Adrenal gland (tissue), 9 donors: ENCODE measurements at regions not wholly inside any gene's neighbourhood (a gene's known extent, or its start where the extent isn't known, plus 50 kb on each side); places are given as distances from the start of the nearest gene placed in this dataset.

ENCODE experiments used
- DNase-seq, 7 donors: peaks; one replicate each; pipeline ENCODE4 v3.0.0-alpha.2; 2019 to 2020
- H3K27ac ChIP-seq, 5 donors: fragments of 200-600 bp; sonication (generic) in 4 of 5; 1 replicate in 3 of 5; 2 replicates in 2 of 5; pipeline versions ENCODE4 v1.5.1 to v1.8.0; 2016 to 2020; ENCODE audit warnings: mild to moderate bottlenecking in 1 of 5
- H3K27me3 ChIP-seq: fragments of 200-600 bp; 2 replicates; pipeline ENCODE4 v1.8.0; 2021
- H3K36me3 ChIP-seq, 2 donors: fragments of 200-600 bp; replicated peaks in 1 of 2; 1 replicate in 1 of 2; 2 replicates in 1 of 2; pipeline versions ENCODE4 v1.5.1 to v1.8.0; 2018 to 2022
- H3K4me1 ChIP-seq, 2 donors: fragments of 200-600 bp; replicated peaks in 1 of 2; 1 replicate in 1 of 2; 2 replicates in 1 of 2; pipeline versions ENCODE4 v1.5.1 to v1.8.0; 2018 to 2021
- H3K4me3 ChIP-seq, 4 donors: fragments of 200-600 bp; sonication (generic) in 3 of 4; one replicate each; pipeline ENCODE4 v1.5.1; 2016 to 2018
- H3K9me3 ChIP-seq, 3 donors: fragments of 200-600 bp; sonication (generic) in 1 of 3; replicated peaks in 1 of 3; 1 replicate in 2 of 3; 2 replicates in 1 of 3; pipeline versions ENCODE4 v1.5.1 to v1.8.0; 2016 to 2021
- CTCF ChIP-seq, 6 experiments: fragments of 450-650 bp in 4 of 6; fragments of 200-600 bp in 2 of 6; sonication (generic) in 1 of 6; IDR thresholded peaks; 1 replicate in 5 of 6; 2 replicates in 1 of 6; pipeline versions ENCODE4 v1.5.1 to v1.8.0; 2016 to 2021; ENCODE audit warnings: antibody characterized with exemption in 6 of 6, mild to moderate bottlenecking in 2 of 6, moderate library complexity in 1 of 6
- POLR2A ChIP-seq, 2 donors: fragments of 450-650 bp; IDR thresholded peaks; one replicate each; pipeline ENCODE4 v1.6.1; 2017; ENCODE audit warnings: antibody characterized with exemption in 2 of 2, mild to moderate bottlenecking in 2 of 2, moderate library complexity in 1 of 2
- WGBS, 4 donors: extraction: QIAGEN DNeasy Blood & Tissue Kit in 2 of 4; methylation state at CpG; one replicate each; pipeline versions ENCODE4 v1.1.5 to v1.1.7; 2013 to 2017; 5-methylcytosine and 5-hydroxymethylcytosine counted together
- intact Hi-C, 2 donors: fragments of 100-400 bp; cut with DNase I; formaldehyde crosslinking; loops; one replicate each; pipeline versions ENCODE4 v1.14.1 to v1.15.0; 2022 to 2023
- donor health status: healthy with polysubstance abuse.
- donor health status: Bipolar disorder and iron deficiency.
- donor health status: DM: yes; HTN: yes; CAD: no.
- donor health status: DM: no; HTN: no; CAD: no.
- donor health status: DM: no; HTN: no; CAD: no.

GRCh38 chr2:58805126-58805525, 564.0 kb upstream of the FANCL start:
- Histone ChIP-seq H3K4me1 (no peaks in the 10 kb centered on the region), H3K36me3 (no peaks in the 10 kb centered on the region), H3K27me3 (no peaks in the 10 kb centered on the region), H3K9me3 (no peaks in the 10 kb centered on the region), H3K27ac (no peak overlapping the region), H3K4me3 (no peak overlapping the region)
- intact Hi-C loops, result no loop called here
- TF ChIP-seq CTCF (IDR thresholded peaks at IDR 0.05) (no peak), POLR2A (IDR thresholded peaks at IDR 0.05) (no peak)
- WGBS, 4 donors, result 67 to 81% (median 77%) methylated on average over 1 of the region's 1 CpG
- DNase-seq, result no peak

GRCh38 chr2:58803192-58803591, 562.1 kb upstream of the FANCL start:
- H3K36me3 ChIP-seq, result no peaks in the 10 kb centered on the region
- H3K27me3 ChIP-seq, result no peaks in the 10 kb centered on the region
- H3K9me3 ChIP-seq, result no peaks in the 10 kb centered on the region
- 68 to 81% (median 71%) methylated on average over 2 of the region's 2 CpGs for WGBS, 4 donors
- no peaks in the 10 kb centered on the region for H3K4me1 ChIP-seq
- H3K27ac ChIP-seq, result no peak overlapping the region
- TF ChIP-seq CTCF (IDR thresholded peaks at IDR 0.05), result no peak
- no peak for TF ChIP-seq POLR2A (IDR thresholded peaks at IDR 0.05)
- no peak for DNase-seq
- intact Hi-C loops, result no loop called here
- no peak overlapping the region for H3K4me3 ChIP-seq

GRCh38 chr2:58800881-58801280, 559.8 kb upstream of the FANCL start:
- H3K27ac ChIP-seq, result no peak overlapping the region
- WGBS, 4 donors, result 53 to 64% (median 61%) methylated on average over 4 of the region's 4 CpGs
- no peaks in the 10 kb centered on the region for H3K9me3 ChIP-seq
- intact Hi-C loops, result no loop called here
- H3K36me3 ChIP-seq, result no peaks in the 10 kb centered on the region
- DNase-seq, result no peak
- H3K27me3 ChIP-seq, result no peaks in the 10 kb centered on the region
- TF ChIP-seq CTCF (IDR thresholded peaks at IDR 0.05) (no peak), POLR2A (IDR thresholded peaks at IDR 0.05) (no peak)
- no peak overlapping the region for H3K4me3 ChIP-seq
- no peaks in the 10 kb centered on the region for H3K4me1 ChIP-seq

- WGBS, 4 donors, result 85 to 97% (median 92%) methylated on average over 6 of the region's 6 CpGs
Observed at GRCh38 chr2:58798676-58799208, 557.6 kb upstream of the FANCL start.

More at GRCh38 chr2:58798676-58799208, 557.6 kb upstream of the FANCL start:
- Histone ChIP-seq H3K27me3 (no peaks in the 10 kb centered on the region), H3K4me1 (no peaks in the 10 kb centered on the region), H3K27ac (no peak overlapping the region), H3K4me3 (no peak overlapping the region), H3K9me3 (no peaks in the 10 kb centered on the region), H3K36me3 (no peaks in the 10 kb centered on the region)
- intact Hi-C loops, result no loop called here
- DNase-seq, result no peak
- TF ChIP-seq CTCF (IDR thresholded peaks at IDR 0.05) (no peak), POLR2A (IDR thresholded peaks at IDR 0.05) (no peak)
